ENCODE measurements at regions not wholly inside any gene's neighbourhood (a gene's known extent, or its start where the extent isn't known, plus 50 kb on each side); places are given as distances from the start of the nearest gene placed in this dataset.

DNA sequence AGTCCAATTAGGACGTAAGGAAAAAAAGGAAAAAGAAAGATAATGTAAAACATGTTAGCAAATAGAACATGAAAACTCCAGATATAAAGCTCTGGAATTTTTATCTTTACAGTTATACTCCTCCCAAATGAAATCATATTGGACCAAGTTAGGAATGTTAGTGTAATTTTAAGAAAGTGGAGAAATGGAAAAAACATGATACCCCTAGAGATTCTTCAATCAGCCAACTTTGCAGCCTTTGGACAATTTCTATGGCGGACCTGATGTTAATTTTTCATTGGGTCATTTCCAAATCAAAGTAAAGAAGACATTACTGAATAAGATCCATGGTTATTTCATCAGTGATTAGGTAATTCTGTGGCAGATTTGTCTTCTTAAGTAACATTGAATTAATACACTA is 748.7 kb downstream of the RFPL4B start:
- DNase-seq (ENCODE audit: extremely low spot score): no peak
- TF ChIP-seq, protein P1, sequence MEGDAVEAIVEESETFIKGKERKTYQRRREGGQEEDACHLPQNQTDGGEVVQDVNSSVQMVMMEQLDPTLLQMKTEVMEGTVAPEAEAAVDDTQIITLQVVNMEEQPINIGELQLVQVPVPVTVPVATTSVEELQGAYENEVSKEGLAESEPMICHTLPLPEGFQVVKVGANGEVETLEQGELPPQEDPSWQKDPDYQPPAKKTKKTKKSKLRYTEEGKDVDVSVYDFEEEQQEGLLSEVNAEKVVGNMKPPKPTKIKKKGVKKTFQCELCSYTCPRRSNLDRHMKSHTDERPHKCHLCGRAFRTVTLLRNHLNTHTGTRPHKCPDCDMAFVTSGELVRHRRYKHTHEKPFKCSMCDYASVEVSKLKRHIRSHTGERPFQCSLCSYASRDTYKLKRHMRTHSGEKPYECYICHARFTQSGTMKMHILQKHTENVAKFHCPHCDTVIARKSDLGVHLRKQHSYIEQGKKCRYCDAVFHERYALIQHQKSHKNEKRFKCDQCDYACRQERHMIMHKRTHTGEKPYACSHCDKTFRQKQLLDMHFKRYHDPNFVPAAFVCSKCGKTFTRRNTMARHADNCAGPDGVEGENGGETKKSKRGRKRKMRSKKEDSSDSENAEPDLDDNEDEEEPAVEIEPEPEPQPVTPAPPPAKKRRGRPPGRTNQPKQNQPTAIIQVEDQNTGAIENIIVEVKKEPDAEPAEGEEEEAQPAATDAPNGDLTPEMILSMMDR (IDR thresholded peaks at IDR 0.05; ENCODE audit: control extremely low read depth, extremely low read depth, low read depth, missing control alignments): no peak
- ChIA-PET CTCF (interaction anchor here (1.7 kb wide), 1 partner anchor 31 kb away, joined by 4 read pairs; no protein-coding TSS in a partner anchor), POLR2A (no interaction called here)

DNA sequence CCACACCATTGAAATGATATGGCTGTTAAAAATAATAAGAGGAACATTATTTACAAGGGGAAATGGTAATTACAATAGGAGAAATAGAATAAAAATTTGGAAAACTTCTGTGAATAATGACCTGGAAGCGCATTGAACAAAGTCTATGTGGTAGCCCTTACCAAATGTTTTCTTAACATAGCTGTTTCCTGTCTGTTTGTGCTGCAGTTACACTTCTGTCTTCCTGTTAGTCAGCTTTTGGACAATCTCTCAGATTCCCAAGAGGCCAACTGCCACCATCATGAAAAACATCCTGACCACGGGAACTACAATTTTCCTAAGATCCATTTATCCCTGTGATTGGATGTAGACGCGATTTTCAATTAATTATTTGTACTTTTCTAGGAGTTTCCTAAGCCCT is 754.4 kb upstream of the MARCKS start:
- no peak for DNase-seq (ENCODE audit: extremely low spot score)
- CTCF ChIA-PET: no interaction called here
- TF ChIP-seq, protein P1 (IDR thresholded peaks at IDR 0.05; ENCODE audit: control extremely low read depth, extremely low read depth, low read depth, missing control alignments): no peak
- POLR2A ChIA-PET: no interaction called here

- TF ChIP-seq, protein P1 (IDR thresholded peaks at IDR 0.05; ENCODE audit: control extremely low read depth, extremely low read depth, low read depth, missing control alignments): no peak
- POLR2A ChIA-PET: no interaction called here
- DNase-seq (ENCODE audit: extremely low spot score): no peak
- CTCF ChIA-PET: no interaction called here
Measured at GRCh38 chr6:113103634-113104361, 753.3 kb upstream of the MARCKS start.

GRCh38 chr6:113104541-113104940 is 752.6 kb upstream of the MARCKS start:
- CTCF ChIA-PET: no interaction called here
- TF ChIP-seq, protein P1 (IDR thresholded peaks at IDR 0.05; ENCODE audit: control extremely low read depth, extremely low read depth, low read depth, missing control alignments): no peak
- DNase-seq (ENCODE audit: extremely low spot score): no peak
- POLR2A ChIA-PET: no interaction called here

- CTCF ChIA-PET: no interaction called here
- TF ChIP-seq, protein P1 (IDR thresholded peaks at IDR 0.05; ENCODE audit: control extremely low read depth, extremely low read depth, low read depth, missing control alignments): no peak
- no peak for DNase-seq (ENCODE audit: extremely low spot score)
- POLR2A ChIA-PET: no interaction called here
Measured at GRCh38 chr6:113104951-113105350, 752.2 kb upstream of the MARCKS start.

DNA sequence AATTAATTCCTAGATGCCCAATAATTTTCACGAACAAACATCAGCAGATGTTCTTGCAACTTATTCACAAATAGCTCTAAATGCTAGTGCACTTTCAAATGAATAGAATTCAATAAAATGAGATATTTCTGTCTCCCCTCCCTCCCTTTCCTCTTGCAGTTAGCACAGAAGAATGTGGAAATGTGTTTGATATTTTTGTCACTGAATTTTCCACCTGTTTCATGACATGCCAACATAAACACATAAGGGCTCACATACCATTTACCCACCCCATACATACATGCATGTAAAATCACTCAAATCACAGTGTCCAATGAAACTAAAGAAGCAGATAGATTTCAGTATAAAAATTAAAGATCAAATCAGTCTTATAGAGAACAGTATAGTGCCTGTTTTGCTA is 746.9 kb upstream of the MARCKS start:
- POLR2A ChIA-PET: no interaction called here
- no peak for DNase-seq (ENCODE audit: extremely low spot score)
- TF ChIP-seq, protein P1 (IDR thresholded peaks at IDR 0.05; ENCODE audit: control extremely low read depth, extremely low read depth, low read depth, missing control alignments): no peak
- CTCF ChIA-PET: no interaction called here

Data from GM10248 (cell line).